ENCODE measurements at regions not wholly inside any gene's neighbourhood (a gene's known extent, or its start where the extent isn't known, plus 50 kb on each side); places are given as distances from the start of the nearest gene placed in this dataset.

GRCh38 chr18:44178476-44178875 is 502.2 kb upstream of the SETBP1 start:
- DNase-seq: no peak

- no peak for DNase-seq
Measured at GRCh38 chr18:44179693-44180092, 501.0 kb upstream of the SETBP1 start.

- no peak for DNase-seq
Measured at GRCh38 chr18:44180683-44181082, 500.0 kb upstream of the SETBP1 start.

- no peak for DNase-seq
Measured at GRCh38 chr18:44181951-44182747, 498.5 kb upstream of the SETBP1 start.

GRCh38 chr18:44186001-44186400 is 494.7 kb upstream of the SETBP1 start:
- DNase-seq: no peak

GRCh38 chr18:44187090-44187489 is 493.6 kb upstream of the SETBP1 start:
- DNase-seq: no peak

GRCh38 chr18:44195394-44196140 is 485.1 kb upstream of the SETBP1 start:
- DNase-seq: no peak

GRCh38 chr18:44197832-44198611 is 482.7 kb upstream of the SETBP1 start:
- no peak for DNase-seq

GRCh38 chr18:44198612-44199284 is 481.9 kb upstream of the SETBP1 start:
- DNase-seq: no peak

GRCh38 chr18:44213293-44213692 is 467.4 kb upstream of the SETBP1 start:
- no peak for DNase-seq

GRCh38 chr18:44214396-44214795 is 466.3 kb upstream of the SETBP1 start:
- DNase-seq: no peak

- DNase-seq: no peak
Measured at GRCh38 chr18:44216169-44216568, 464.5 kb upstream of the SETBP1 start.

- DNase-seq: no peak
Measured at GRCh38 chr18:44227501-44227900, 453.2 kb upstream of the SETBP1 start.

- no peak for DNase-seq
Measured at GRCh38 chr18:44229693-44230108, 451.0 kb upstream of the SETBP1 start.

- DNase-seq: no peak
Measured at GRCh38 chr18:44231936-44232335, 448.8 kb upstream of the SETBP1 start.

GRCh38 chr18:44232500-44232899 is 448.2 kb upstream of the SETBP1 start:
- DNase-seq: no peak

GRCh38 chr18:44238454-44238853 is 442.2 kb upstream of the SETBP1 start:
- DNase-seq: no peak

- DNase-seq: no peak
Measured at GRCh38 chr18:44238911-44239310, 441.8 kb upstream of the SETBP1 start.

GRCh38 chr18:44241020-44241419 is 439.7 kb upstream of the SETBP1 start:
- DNase-seq: no peak

- no peak for DNase-seq
Measured at GRCh38 chr18:44245019-44245418, 435.7 kb upstream of the SETBP1 start.

- DNase-seq: peak; percentile 1
Measured at GRCh38 chr18:44246001-44246400, 434.7 kb upstream of the SETBP1 start.

GRCh38 chr18:44258086-44258485 is 422.6 kb upstream of the SETBP1 start:
- DNase-seq: no peak

GRCh38 chr18:44258576-44258975 is 422.1 kb upstream of the SETBP1 start:
- no peak for DNase-seq
